Stimulated activated CD8-positive, alpha-beta memory T cell treated with anti-CD3 and anti-CD28 coated beads, Interleukin-4, amount 100 ng/mL, for 1 hour (primary cell): ENCODE measurements at regions not wholly inside any gene's neighbourhood (a gene's known extent, or its start where the extent isn't known, plus 50 kb on each side); places are given as distances from the start of the nearest gene placed in this dataset.
"Not testable (repeated sequence)": the region's sequence is repeated elsewhere in the genome, so short reads cannot be mapped to it uniquely, and the experiment has no call there.

Source experiments
- DNase-seq, 2 donors: peaks; one replicate each; pipeline ENCODE4 v3.0.0-alpha.2; 2020; ENCODE audit warnings: low read depth in 2 of 2, low spot score in 1 of 2

DNA sequence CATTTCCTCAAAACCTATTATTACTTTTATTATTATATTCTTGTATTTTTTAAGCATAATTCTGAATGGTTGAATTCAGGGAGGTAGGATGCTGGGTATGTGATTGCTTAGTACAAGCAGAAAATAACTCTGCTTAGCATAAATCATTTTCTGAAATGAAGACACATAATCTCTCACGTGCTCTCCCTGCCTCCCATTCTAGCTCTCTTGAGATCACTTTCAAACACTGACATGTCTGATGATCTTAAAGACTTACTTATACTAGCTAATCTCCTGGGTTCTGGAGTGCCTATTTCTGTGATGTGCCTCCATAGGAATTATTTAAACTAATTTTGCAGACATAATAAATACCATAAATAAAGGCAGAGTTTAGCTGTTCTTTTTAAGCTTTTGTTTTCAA, 1136.0 kb downstream of the SUCLG1 start:
- no peak for DNase-seq

- DNase-seq = no peak
Measured at GRCh38 chr2:83320053-83320452, 1139.0 kb downstream of the SUCLG1 start.

- DNase-seq = no peak
Measured at GRCh38 chr2:83305758-83306378, 1153.2 kb downstream of the SUCLG1 start.

DNA sequence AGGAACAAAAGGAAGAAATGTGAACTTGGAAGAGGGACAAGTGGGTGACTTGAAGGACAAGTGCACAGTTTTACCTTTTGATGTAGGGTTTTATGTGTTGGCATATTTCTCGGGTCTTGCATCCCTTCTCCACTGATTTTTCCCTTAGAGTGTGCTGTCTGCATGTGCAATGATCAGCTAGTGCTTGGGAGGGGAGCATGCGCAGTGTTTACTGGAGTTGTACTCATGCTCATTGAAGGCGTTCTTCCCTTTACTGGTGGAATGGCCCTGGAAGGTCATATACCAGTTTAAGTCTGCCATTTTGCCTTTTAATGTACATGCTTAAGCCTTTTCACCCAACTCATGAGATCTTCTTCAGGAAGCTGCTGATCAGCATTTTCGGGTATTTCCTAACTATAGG, 1168.0 kb downstream of the SUCLG1 start:
- DNase-seq = no peak

DNA sequence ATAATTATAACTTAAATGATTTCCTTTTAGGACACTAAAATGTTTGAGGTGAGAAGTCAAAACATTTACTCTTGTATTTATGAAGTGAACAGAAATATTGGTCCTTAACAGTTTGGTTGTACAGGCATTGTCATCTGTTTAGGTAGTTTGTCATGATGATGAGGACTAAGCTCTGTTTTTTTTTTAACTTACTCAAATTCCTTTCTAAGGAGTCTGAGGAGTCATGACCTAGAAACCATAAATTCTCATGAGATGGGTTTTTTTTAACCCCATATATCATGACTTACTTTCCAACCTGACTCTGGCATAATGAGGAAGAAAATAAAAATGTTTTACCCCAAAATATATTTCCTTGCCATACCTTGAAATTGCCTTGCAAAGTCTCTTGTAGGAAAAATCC, 1176.2 kb downstream of the SUCLG1 start:
- no peak for DNase-seq

GRCh38 chr2:83282043-83282795, 1176.9 kb downstream of the SUCLG1 start:
- DNase-seq = no peak

GRCh38 chr2:83280391-83280790, 1178.7 kb downstream of the SUCLG1 start:
- no peak for DNase-seq

DNA sequence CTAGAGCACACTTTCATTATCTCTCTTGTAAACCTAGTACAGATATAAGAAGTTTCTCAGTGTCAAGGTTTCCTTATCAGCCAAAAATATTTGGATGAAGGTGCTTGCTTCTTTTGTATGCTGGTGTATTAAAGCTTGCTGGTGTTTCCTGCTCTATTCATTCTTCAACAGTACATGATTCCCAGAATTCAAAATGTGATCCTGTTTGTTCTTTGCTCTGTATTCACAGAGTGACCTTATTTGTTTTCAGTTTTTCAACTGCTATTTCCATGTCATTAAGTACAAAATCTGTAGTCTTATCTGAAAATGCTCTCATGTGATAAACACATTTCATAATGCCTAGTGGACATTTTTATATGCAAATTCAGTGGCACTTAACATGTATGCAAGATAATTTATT, 1185.8 kb downstream of the SUCLG1 start:
- no peak for DNase-seq

GRCh38 chr2:83261591-83262136, 1197.4 kb downstream of the SUCLG1 start:
- no peak for DNase-seq

GRCh38 chr2:83253848-83254247, 1205.2 kb downstream of the SUCLG1 start:
- no peak for DNase-seq

- DNase-seq = no peak
Measured at GRCh38 chr2:83251321-83251872, 1207.7 kb downstream of the SUCLG1 start.

- not testable (repeated sequence) for DNase-seq
Measured at GRCh38 chr2:83245806-83246537, 1213.1 kb downstream of the SUCLG1 start.

- no peak for DNase-seq
Measured at GRCh38 chr2:83240611-83241010, 1218.5 kb downstream of the SUCLG1 start.

DNA sequence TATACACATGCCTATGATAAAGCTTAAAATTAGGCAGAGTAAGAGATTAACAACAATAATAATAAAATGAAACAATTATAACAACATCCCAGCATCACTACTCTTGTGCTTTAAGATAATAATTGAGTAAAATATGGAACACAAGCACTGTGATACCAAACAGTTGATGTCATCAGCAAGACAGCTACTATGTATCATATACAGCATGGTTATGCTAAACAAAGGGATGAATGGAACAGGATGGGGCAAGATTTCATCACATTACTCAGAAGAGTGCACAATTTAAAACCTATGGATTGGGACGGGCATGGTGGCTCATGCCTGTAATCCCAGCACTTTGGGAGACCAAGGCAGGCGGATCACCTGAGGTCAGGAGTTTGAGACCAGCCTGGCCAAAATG, 1221.0 kb downstream of the SUCLG1 start:
- DNase-seq = no peak

DNA sequence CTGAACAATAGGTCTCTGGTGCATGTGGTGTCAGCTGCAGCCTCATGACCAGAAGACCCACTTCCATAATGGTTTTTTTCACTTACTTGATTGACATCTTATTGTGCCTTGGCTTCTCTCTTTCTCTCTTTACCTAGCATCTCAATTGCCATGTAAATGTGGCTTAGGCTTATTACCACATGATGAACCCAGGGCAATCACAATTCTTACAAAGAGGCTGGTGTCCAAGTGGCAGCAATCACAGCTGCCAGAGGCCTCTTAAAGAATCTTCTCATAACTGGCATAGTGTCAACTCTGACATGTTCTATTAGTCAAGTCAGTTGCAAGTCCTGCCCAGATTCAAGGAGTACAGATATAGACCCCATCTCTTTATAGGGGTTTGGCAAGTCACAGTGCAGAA, 1224.8 kb downstream of the SUCLG1 start:
- DNase-seq = no peak

DNA sequence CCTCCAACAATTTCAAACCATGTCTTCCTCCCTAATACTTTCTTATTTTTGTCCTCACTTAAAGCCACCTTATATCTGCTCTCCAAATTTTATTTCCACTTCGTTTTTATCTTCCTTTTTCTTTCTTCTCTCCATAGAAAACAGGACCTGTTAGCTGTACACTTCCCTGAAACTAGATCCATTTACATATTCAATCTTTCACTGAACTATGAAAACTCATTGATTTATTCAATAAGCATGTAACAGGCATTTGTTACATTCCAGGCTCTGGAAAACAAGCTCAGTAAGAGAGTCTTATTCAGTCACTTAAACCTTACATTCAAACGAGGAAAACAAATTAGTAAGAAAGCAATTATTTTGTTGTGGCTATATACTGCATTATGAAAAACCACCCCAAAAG, 1225.3 kb downstream of the SUCLG1 start:
- no peak for DNase-seq

DNA sequence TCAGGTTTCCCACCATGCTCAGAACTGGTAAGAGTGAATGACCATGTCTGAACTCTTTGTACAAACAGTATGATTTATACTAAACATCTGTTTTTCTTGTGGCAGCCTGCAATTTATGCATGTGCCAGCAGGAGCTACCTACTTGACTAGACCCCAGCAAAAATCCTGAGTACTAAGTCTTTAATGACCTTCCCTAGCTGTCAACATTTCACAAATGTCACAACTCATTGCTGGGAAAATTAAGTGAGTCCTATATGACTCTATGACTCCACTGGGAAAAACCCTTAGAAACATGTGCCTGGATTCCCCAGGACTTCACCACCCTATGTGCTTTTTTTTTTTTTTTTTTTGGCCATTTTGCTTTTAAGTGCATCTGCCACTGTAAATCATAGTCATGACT, 1225.8 kb downstream of the SUCLG1 start:
- DNase-seq = no peak

- no peak for DNase-seq
Measured at GRCh38 chr2:83229443-83229842, 1229.6 kb downstream of the SUCLG1 start.

GRCh38 chr2:83224591-83225200, 1234.4 kb downstream of the SUCLG1 start:
- no peak for DNase-seq

DNA sequence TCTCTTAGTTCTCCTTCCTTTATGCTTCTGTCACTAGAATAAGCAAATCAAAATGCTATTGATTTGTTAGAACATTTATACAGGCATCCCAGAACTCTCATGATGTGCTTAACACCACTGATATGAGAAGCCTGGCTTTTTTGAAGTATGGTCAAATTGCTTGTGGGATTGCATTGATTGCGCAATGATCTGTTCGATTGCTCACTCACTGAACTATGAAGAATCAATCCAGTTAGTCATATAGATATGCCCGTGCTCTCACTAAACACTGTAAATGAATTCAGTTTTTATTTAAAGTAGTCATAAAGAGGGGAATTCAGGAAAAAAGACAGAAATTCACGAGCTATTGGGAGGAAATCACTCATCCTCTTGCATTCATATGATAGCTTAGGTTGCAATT, 1237.8 kb downstream of the SUCLG1 start:
- DNase-seq = no peak

DNA sequence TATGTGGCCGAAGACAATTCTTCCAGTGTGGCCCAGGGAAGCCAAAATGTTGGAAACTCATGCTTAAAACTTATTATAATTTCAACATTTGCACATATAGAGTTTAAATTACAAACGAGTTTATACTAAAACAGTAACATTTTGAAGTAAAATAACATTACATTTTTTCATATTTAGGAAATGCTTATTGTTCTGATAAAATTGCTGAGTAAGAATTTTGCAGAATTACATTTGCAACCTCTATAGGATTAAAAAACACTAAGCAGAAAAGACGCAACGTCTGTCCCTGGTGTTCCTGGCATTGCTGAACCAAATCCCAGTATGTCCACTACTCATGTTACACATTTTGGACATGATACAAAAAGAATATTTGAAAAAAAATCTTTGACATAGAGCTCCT, 1241.2 kb downstream of the SUCLG1 start:
- no peak for DNase-seq
